Activated T-cell treated with anti-CD3 and anti-CD28 coated beads, Interleukin-2, amount 50 U/mL, for 48 hours (primary cell): ENCODE measurements at regions not wholly inside any gene's neighbourhood (a gene's known extent, or its start where the extent isn't known, plus 50 kb on each side); places are given as distances from the start of the nearest gene placed in this dataset.

Experiments used
- DNase-seq, 2 experiments: peaks; one replicate each; pipeline ENCODE4 v3.0.0-alpha.2; 2020

DNA sequence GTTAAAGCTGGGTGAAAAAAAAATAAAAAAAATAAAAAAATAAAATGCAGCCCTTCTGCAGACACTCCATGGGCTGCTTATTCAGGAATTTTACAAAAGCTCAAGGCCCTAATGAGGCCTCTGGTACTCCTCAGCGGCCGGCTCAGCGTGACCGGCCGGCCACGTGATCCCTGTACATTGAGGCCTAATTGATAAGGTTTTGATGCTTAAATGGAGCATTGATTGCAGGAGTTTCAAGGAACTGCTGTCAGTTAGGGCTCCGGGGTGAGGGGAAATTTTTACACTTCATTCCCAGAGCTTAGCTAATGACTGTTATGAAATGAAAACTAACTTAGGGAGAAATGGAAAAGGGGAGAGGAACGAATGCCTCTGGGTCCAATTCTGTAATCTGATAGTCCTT is 368.8 kb upstream of the KIRREL3 start:
- DNase-seq, result no peak

DNA sequence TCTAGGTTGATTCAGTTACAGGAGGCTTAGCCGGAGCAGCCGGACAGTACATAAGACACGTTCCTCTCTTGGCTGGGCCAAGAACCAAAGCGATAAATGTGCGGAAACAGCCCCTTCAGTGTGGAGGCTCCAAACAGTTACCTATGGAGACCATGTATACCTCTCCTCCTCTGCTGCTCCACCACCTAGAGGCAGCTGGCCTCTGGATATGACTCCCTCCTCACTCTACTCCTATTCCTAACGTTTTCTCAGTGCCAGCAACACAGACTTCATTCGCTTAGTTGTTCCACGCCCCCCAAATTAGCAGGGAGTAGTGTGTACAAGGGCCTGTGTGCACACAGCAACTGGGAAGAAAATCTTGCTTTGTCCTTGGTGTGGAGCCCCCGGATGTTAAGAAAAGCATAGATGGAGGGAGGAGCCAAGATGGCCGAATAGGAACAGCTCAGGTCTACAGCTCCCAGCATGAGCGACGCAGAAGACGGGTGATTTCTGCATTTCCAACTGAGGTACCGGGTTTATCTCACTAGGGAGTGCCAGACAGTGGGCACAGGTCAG is 362.3 kb upstream of the KIRREL3 start:
- no peak for DNase-seq

DNA sequence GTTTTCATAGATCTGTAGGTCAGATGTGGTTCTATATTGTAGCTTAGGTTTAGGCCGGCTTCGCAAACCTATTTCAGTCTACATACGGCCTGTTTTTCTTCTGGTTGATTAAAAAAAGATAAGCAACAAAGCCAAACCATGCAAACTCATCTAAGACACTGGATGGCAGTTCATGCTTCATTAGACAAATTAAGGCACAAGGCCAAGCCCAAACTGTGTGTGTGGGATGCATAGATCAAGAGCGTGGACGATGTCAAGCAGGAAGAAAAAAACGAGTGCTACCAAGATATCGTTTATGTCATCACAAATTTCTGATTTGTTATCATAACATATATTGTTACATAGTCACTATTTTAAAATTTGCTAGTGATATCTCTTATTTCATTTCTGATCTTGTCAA is 357.6 kb upstream of the KIRREL3 start:
- no peak for DNase-seq

DNA sequence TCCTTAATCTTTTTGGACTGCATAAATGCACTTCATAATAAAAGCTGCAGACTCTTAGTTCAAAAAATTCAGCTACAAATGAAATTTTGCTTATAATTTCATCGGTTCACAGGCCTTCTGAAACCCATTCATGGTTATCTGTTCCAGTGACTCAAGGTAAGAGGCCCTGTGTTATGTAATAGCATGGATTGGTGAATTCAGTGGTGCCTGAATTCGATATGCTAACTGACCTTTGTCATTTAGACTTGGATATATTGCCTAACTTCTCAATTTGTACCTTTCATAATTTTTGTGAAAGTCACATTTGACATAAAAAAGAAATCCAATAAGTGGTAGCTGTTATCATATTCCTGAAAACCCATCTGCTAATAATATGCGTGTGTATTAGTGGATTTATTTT is 349.9 kb upstream of the KIRREL3 start:
- DNase-seq, result no peak

DNA sequence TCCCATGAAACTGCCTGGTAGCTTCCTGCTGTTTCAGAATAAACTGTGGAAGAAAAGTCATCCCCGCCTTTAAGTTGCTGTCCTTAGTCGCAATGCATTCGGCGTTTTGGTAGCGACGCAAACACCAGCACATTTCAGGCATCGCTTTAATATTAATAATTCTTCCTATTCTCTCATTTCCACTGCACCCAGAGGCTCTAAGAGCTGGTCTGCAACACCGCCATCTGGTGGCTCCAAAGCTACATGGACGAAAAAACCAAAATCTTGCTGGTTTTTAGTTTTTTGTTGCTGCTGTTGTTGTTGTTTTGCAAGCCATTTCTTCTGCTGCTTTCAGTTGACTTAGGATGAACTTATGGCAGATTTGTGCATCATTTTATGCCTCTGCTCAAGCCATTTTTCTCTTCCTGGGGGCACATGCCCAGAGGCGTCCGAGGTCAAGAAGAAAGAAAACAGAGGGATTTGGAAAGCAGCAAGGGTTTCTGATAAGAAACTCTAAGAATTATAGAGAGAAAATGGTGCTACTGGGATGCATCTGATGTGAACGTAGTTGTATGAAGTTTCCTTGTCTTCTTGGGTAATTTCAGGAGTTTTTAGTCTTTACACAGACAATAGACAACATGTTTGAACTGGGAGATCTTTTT is 345.4 kb upstream of the KIRREL3 start:
- peak; percentile 19 to 22 for DNase-seq

DNA sequence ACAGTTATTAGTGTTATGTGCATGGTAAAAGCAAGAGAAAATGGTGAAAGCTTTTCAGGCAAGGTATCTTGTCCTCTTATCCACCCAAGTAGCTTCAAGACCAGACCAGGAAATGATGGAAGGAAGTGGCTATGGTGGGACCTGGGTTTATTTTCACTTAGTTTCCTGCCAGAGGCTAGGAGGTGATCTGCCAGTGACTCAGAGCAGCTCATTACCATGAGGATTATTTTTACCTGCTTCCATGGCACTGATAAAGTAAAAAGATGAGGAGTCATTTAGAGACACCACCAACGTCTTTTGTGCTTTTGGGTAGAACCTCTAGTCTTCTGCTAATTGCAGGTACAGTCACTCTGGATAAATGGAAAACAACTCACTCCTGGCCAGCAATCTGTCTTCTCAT is 339.9 kb upstream of the KIRREL3 start:
- DNase-seq, result no peak

DNA sequence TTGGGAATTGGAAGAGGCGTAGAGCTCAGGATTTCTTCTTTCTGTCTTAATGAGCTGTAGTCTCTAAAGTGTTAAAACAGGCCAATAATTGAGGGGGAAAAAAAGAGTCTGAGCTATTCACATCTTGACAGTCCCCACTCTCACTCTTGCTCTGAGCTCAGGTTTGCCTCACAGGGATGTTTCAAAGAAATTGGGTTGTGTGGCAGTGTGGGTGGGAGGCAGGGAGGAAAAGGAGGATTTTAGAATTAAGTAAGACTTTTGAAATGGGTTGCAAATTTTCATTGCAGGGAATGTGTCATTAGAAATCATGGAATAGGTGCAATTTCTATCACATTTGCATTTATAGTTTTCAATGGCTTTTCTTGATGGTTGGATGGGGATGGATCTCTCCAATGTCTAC is 338.8 kb upstream of the KIRREL3 start:
- DNase-seq, result no peak

DNA sequence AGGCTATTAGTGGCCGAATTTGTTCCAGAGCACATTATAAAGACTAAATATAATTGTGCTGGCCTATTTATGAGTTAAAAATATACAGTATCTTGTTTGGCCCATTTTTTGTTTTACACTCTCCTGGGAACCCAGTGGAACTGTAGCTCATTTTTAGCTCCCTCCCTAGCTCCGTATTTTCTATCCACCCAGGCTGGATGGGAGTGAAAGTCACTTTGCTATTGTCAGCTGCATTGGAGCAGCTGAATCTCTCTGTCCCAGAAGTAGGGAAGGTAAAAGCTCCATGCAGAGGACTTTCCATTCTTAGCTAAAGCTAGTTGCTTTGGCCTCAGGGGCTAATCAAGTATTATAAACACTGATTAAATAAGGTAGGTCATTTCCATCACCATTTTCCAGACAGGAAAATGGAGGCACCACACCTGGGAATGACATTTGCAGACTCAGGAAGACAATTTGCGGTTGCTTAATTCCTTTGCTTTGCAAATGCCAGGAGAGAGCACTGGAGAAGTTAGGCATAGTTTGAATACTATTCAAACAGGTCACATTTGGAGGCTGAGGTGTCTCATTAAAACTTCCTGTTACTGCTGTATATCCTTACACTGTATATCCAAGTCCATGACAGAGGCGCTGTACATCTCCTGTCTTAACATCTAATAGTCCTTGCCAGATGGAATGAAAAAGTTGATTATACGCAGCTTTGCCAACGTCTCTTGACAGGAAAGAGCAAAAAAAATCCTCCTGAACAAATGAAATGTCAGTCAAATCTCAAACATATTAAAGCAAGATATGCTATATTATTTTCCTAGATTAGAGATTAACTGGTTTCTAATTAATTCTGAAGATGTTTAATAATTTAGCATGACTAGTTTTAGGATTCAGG is 338.1 kb upstream of the KIRREL3 start:
- no peak for DNase-seq

DNA sequence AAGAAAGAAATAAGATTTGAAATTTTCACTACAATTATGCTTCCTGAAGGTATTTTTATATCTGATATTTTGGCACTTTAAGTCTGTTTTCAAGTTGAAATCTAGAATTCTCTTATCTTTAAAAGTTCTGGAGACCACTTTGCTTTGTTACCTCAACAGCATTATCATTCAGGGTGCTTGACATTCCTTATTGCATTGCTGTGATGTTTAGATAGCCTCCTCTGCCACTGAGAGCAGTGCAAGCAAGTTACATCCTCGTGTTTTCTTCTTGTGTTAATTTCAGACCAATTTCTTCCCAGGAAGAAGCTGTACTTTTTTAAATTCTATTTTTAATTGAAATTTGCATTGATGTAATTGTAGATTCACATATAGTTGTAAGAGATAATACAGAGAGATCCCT is 333.9 kb upstream of the KIRREL3 start:
- DNase-seq, result no peak

DNA sequence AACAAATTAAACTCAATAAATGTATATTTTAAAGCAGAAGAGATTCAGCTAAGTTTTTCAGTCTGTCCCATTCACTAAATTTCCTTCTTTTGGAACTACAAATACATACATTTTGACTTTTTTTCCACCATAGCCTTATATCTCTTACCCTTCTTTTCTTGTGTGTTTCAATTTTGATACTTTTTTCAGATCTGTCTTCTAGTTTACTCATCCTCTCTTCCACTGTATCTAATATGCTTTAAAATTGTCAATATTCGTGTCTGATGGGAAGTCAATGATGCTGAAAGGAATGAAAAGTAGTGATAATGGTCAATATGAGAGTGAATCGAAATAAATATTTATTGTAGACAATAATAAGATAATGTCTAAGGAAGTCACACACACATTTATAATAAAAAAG is 332.3 kb upstream of the KIRREL3 start:
- no peak for DNase-seq

DNA sequence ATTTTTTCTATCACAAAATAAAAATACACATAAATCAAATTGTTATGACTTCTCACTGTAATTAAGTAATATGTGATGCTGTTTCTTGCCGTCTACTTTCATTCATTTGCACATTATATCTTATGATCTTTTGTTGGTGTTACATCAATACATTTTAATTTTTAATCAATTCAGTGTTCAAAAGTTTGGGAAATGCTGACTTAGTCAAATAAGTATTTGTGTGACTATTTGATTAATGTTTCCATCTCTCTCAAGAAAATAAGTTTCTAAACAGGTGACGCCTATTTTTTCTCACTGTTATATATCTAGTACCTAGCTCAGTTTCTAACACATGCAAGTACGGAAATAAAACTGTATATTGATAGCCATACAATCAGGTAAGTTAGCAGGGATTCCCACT is 329.5 kb upstream of the KIRREL3 start:
- DNase-seq, result no peak

DNA sequence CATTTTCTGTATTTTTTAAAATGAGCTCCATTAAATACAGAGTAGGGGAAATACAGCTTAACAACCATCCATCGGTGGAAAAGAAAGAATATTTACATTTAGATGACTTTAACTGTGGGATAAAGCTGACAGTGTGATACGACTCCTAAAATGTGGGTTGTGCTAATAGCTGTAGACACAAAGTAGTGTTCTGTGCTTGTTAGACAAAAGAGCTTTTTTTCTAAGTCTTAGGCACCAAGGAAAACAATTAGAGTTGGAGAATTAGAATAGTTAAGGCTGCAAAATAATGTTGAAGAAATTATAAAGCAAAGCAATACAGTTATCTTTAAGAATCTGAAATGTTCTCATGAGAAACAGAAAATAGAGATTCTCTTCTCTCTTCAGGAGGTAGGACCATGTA is 307.7 kb upstream of the KIRREL3 start:
- DNase-seq, result no peak

DNA sequence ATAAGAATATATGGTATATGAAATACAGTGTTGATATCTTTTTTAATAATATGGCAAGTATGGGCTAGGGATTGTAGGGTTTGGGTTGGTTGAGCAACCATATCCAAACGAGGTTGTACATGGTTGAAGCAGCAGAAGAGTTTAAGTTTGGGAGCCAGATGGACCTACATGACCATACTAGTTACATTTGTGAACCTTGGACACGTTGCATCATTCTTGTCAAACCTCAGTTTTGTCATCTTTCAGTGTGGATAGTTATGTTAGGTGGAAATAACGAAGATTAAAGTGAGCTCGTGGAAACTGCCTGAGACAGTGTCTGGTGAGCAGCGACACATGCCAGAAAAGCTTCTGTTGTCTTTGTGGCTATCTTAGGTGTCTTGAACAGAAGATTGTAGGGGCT is 307.1 kb upstream of the KIRREL3 start:
- DNase-seq, result no peak

DNA sequence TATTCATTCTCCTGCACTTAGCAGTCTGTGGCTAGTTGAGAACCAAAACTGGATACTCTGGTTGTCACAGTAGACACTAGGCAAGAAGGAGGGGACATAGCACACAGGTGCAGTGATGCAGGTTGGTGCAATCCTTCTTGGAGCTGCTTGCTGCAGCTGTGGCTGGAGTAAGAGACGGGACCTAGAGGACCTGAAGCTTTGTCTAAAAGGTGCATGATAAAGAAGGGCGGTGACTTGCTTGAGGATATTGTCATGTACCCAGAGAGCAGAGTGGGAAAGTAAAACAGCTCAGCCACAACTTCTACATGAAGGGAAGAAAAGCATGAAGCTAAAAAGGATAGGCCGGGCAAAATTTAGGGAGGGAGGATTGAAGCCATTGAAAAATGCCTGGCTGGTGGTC is 304.1 kb upstream of the KIRREL3 start:
- no peak for DNase-seq

DNA sequence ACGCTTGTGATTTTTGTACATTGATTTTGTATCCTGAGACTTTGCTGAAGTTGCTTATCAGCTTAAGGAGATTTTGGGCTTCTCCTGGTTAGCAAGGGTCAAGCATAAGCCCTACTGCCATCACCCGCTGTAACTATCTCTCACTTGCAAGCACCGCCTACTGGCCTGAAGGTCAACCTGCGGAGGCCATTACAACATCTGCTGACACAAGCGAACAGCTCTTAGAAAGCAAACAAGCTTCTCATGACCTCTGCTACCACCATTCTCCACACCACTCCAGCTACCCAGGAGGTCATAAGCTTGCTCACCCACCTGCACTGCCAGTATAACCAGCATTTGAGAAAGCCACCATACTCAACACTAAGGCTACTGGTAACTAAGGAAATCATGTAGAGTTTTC is 288.4 kb upstream of the KIRREL3 start:
- no peak for DNase-seq

DNA sequence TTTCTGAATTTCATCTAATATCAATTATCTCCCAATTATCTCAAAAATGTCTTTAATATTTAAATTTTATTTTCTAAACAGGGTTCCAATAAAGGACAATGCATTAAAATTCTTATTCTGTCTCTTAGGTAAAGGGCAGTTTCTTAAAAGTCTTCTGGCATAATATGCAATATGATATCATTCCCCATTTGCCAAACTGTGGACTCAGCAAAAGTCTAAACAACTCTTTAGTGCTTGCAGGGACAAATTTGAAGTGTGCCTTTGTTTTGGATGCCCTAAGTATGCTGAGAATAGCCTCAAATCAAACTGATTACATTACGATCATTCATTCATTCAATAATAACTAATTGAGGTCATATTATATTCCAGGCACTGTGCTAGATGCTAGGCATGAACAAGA is 281.0 kb upstream of the KIRREL3 start:
- DNase-seq, result no peak

DNA sequence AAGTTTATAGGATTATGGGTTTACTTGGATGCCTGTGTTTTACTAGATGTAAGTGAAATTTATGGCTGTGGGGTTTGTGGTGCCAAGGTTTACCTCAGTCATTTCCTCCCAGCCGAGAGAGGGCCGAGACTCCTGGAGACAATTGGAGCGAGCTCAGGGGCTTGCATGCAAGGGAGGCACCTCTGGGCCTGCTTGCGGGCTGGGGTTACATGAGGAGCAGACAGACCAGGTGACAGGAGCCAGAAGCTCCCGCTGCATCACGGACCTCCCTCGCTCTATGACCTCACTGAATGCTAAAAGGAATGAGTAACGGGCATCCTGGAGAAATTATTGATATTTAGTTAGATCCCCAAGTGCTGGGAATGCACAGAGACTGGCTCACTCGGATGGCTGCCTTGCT is 275.2 kb upstream of the KIRREL3 start:
- no peak for DNase-seq

DNA sequence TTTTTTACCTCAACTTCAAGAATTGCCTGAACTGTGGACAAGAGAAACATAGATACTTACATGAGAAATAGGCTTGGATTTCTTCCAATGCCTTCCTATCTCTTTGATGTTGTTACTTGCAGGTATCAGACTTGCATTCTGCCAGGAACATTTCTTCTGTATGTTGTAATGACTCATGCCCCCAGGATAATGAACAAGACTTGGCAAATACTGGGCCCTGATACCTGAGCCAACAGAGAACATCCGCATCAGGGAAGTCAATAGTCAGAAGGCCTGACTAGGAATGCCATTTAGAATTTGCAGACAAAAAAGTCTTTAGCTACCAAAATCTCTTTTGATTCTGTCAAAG is 273.7 kb upstream of the KIRREL3 start:
- DNase-seq, result no peak

DNA sequence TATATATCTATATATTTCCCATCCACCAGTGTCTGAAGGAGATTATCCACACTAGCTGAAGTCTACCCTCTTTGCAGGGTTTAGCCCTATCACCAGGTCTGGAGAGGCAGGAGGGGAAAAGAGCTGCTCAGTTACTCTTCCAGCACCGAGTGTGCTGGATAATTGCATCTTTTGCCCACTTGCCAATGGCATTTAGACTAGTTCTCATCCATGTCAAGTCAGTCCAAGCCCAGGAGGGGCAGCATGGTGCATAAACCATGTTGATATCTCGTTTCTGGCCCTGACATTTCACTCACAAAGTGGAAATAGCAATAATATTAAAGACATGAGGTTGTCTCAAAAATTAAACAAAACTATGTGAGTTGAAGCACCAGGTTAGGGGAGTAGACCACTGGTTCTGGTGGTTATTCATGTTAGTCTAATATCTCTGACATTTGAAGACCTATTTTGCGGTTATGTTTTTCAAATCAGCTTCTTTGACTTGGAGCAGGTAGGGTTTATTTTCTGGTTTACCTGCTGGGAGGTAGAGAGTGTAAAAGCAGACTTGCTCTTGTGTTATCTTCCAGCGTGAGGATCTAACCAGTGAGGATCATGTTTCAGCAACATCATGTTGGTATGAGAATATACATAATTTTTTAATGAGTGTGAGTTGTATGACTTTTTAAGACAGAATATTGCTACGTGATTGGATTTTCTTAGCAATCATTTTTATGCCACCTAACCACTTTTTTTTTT is 273.2 kb upstream of the KIRREL3 start:
- no peak for DNase-seq

DNA sequence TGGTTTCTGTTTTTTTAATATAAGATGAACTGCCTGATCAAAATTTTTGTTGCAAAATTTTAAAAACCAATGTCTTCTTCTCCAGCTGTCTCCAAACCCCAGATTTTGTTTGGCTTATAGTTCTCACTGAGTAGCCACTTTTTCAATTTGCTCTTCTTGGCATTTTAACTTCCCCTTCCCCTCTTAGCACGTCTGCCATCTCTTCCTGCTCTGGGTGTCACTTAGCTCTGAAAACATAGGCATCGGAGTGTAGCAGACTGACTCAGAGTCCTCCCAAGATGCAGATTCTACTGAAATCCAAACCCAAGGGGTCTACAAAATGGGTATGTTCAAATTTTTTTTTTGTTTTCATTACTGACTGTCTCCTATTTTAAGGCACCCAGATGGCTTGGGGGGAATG is 270.3 kb upstream of the KIRREL3 start:
- DNase-seq, result no peak

DNA sequence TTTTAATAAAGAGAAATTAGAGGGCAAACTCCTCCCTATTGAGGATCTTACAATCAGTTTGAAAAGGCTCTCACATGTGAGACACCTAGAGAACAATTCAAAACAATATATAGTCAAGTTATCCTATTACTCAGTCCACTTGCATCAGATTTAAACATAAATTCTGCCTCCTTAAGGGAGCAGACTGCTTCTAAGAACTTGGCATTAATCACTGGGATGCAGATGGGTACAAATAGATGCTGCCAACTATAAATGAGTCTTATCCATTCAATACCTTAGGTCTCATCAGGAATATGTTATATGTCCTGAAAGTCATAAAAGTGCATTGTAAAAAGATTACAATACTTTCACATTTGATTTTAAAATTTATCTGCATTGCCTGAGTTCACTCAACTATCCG is 269.3 kb upstream of the KIRREL3 start:
- no peak for DNase-seq

DNA sequence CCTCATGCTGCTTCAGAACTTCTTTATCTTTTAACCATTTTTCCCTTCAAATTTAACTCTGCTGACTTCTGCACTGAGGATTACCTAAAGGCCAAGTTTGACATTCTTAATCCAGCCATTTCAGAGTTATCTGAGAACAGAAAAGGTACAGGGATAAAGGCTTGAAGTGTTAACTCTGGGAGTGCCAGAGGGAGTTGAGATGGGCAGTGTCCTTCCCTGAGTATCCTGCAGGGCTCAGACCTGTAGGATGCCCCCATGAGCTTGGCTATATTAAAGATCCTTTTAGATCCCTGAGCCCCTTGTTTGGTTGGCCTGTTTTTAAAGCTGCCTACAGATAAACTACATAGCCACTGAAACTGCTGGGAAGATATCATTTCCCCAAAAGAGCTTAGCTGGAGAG is 268.4 kb upstream of the KIRREL3 start:
- DNase-seq, result no peak

DNA sequence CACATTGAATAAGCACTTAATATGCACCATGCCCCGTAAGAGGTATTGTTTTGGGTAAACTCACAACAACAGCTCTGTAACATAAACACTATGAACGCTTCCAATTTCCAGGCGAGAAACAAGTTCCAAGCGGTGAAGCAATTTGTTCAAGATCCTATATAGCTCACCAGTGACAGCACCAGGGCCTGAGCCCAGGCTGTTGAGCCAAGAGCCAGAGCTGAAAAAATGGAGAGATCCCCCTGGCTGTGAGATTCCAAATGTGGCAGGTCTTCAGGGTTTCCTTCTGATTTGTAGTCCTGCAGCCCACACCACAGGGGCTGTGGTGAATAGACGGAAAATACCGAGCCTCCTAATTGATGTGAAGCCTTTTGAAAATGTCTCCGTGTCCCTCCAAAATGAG is 268.0 kb upstream of the KIRREL3 start:
- DNase-seq, result no peak

DNA sequence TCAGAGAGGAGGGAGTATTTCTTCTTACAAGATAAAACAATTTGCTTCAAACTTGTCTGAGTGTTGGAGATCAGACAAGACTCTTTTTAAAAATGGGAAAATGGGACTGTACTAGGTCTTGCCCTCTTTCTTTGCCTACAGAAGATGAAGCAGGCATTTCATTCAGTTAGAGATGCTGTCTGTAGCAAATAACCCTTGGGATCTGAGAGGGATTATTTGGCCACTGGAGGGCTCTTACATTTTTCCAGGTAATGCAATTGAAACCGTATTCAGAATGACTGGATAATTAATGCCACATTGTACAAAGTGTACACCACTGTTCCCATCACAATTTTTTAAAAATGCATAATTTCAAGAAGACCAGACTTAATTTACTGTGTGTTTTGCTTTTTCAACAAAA is 258.5 kb upstream of the KIRREL3 start:
- no peak for DNase-seq
